ENCODE measurements at regions not wholly inside any gene's neighbourhood (a gene's known extent, or its start where the extent isn't known, plus 50 kb on each side); places are given as distances from the start of the nearest gene placed in this dataset.

- TF ChIP-seq SPI1 (IDR thresholded peaks at IDR 0.05; ENCODE audit: low read depth, low read length) (no peak), POLR2A (IDR thresholded peaks at IDR 0.05; ENCODE audit: low read depth, low read length) (no peak)
Observed at GRCh38 chr1:70567167-70567566, 156.1 kb downstream of the CTH start.

All from GM12891 (cell line).